IMR-90 (cell line): ENCODE measurements at regions not wholly inside any gene's neighbourhood (a gene's known extent, or its start where the extent isn't known, plus 50 kb on each side); places are given as distances from the start of the nearest gene placed in this dataset.

ENCODE experiments used
- ATAC-seq: fragments of 200-7000 bp; cut with Tn5 transposase; 2 replicates; pipeline ENCODE4 v1.9.1; 2020; ENCODE audit warnings: low read depth, mild to moderate bottlenecking, moderate library complexity
- BruUV-seq: library from RNA; stranded (reverse); fragments of 400-500 nt; replicated peaks from 2 replicates; lab custom pipeline; 2021; lab: Mats Ljungman, UMichigan
- CTCF ChIA-PET: fragments of 300-600 bp; formaldehyde crosslinking; extraction: SDS; loops from one replicate; lab custom pipeline; 2021; ENCODE audit warnings: antibody characterized with exemption; lab: Yijun Ruan, JAX
- POLR2A ChIA-PET: fragments of 300-600 bp; sonication (Branson Sonifier 250); formaldehyde crosslinking; loops from one replicate; lab custom pipeline; 2022; ENCODE audit warnings: antibody characterized with exemption; ENCODE audit not compliant: unreplicated experiment; lab: Charles Lee
- DNase-seq: peaks from one replicate; pipeline ENCODE4 v3.0.0; 2013
- H2AFZ ChIP-seq: replicated peaks from 2 replicates; pipeline ENCODE3; 2013; ENCODE audit warnings: low read length, mild to moderate bottlenecking; ENCODE audit not compliant: poor library complexity
- H2AK5ac ChIP-seq: 2 replicates; pipeline ENCODE4 v1.6.1; 2013; ENCODE audit warnings: low read depth, low read length, inconsistent platforms
- H2AK9ac ChIP-seq: replicated peaks from 2 replicates; pipeline ENCODE3; 2013; ENCODE audit warnings: mild to moderate bottlenecking, low read depth, low read length, moderate library complexity; ENCODE audit not compliant: poor library complexity
- H2BK120ac ChIP-seq: 2 replicates; pipeline ENCODE4 v1.6.1; 2013; ENCODE audit warnings: low read depth, low read length, inconsistent platforms
- H2BK15ac ChIP-seq: 3 replicates; pipeline ENCODE4 v1.6.1; 2013; ENCODE audit warnings: low read depth, low read length, inconsistent platforms
- H2BK20ac ChIP-seq: 2 replicates; pipeline ENCODE4 v1.6.1; 2013; ENCODE audit warnings: low read depth, mild to moderate bottlenecking, inconsistent platforms, low read length, moderate library complexity
- H2BK5ac ChIP-seq: 2 replicates; pipeline ENCODE4 v1.6.1; 2013; ENCODE audit warnings: mild to moderate bottlenecking, low read depth, low read length, inconsistent platforms; ENCODE audit not compliant: poor library complexity, severe bottlenecking
- H3K14ac ChIP-seq: replicated peaks from 2 replicates; pipeline ENCODE4 v1.6.1; 2013; ENCODE audit warnings: low read depth, low read length, inconsistent platforms
- H3K18ac ChIP-seq: 2 replicates; pipeline ENCODE4 v1.6.1; 2013; ENCODE audit warnings: low read depth, low read length, control low read depth
- H3K23ac ChIP-seq: 2 replicates; pipeline ENCODE4 v1.6.1; 2013; ENCODE audit warnings: low read depth, low read length, inconsistent platforms
- H3K27ac ChIP-seq: 2 replicates; pipeline ENCODE4 v1.5.1; 2013; ENCODE audit warnings: mild to moderate bottlenecking, control low read depth, low read length; ENCODE audit not compliant: insufficient read depth
- H3K27me3 ChIP-seq: 2 replicates; pipeline ENCODE4 v1.6.1; 2013; ENCODE audit warnings: low read length; ENCODE audit not compliant: control insufficient read depth, insufficient read depth
- H3K36me3 ChIP-seq: 2 replicates; pipeline ENCODE4 v1.6.1; 2013; ENCODE audit warnings: low read length, mixed read lengths; ENCODE audit not compliant: control insufficient read depth, insufficient read depth
- H3K4ac ChIP-seq: 2 replicates; pipeline ENCODE4 v1.6.1; 2013; ENCODE audit warnings: low read depth, low read length, inconsistent platforms
- H3K4me1 ChIP-seq: 2 replicates; pipeline ENCODE4 v1.6.1; 2013; ENCODE audit warnings: low read length, mixed read lengths; ENCODE audit not compliant: control insufficient read depth, insufficient read depth
- H3K4me2 ChIP-seq: 2 replicates; pipeline ENCODE4 v1.6.1; 2013; ENCODE audit warnings: low read depth, mild to moderate bottlenecking, control low read depth, low read length, moderate library complexity
- H3K4me3 ChIP-seq: 2 replicates; pipeline ENCODE4 v1.5.1; 2013; ENCODE audit warnings: low read depth, mild to moderate bottlenecking, control low read depth, low read length, moderate library complexity; ENCODE audit not compliant: insufficient read depth
- H3K56ac ChIP-seq: 2 replicates; pipeline ENCODE4 v1.6.1; 2013; ENCODE audit warnings: low read length, inconsistent platforms; ENCODE audit not compliant: insufficient read depth; ENCODE audit errors: extremely low read depth
- H3K79me1 ChIP-seq, 2 experiments: 2 replicates each; pipeline ENCODE4 v1.6.1; 2013; ENCODE audit warnings: low read length in 2 of 2, inconsistent platforms in 1 of 2, low read depth in 1 of 2
- H3K9ac ChIP-seq: 2 replicates; pipeline ENCODE4 v1.6.1; 2013; ENCODE audit warnings: low read depth, low read length, control low read depth
- H3K9me1 ChIP-seq: 2 replicates; pipeline ENCODE4 v1.6.1; 2013; ENCODE audit warnings: low read length, inconsistent platforms; ENCODE audit not compliant: insufficient read depth
- H3K9me3 ChIP-seq: 2 replicates; pipeline ENCODE4 v1.6.1; 2013; ENCODE audit warnings: low read length; ENCODE audit not compliant: control insufficient read depth, insufficient read depth
- H4K20me1 ChIP-seq: 2 replicates; pipeline ENCODE4 v1.6.1; 2013; ENCODE audit warnings: low read length, inconsistent platforms; ENCODE audit not compliant: insufficient read depth
- H4K5ac ChIP-seq: 2 replicates; pipeline ENCODE4 v1.6.1; 2013; ENCODE audit warnings: mild to moderate bottlenecking, low read depth, low read length, control low read depth
- H4K8ac ChIP-seq, 2 experiments: 2 replicates each; pipeline ENCODE4 v1.6.1; 2013; ENCODE audit warnings: low read depth in 2 of 2, low read length in 2 of 2, control low read depth in 1 of 2, inconsistent platforms in 1 of 2
- H4K91ac ChIP-seq: 2 replicates; pipeline ENCODE4 v1.6.1; 2013; ENCODE audit warnings: low read depth, low read length, inconsistent platforms; ENCODE audit not compliant: insufficient read depth
- BHLHE40 ChIP-seq: fragments of 150-350 bp; IDR thresholded peaks from 2 replicates; pipeline ENCODE4 v1.6.1; 2016; ENCODE audit warnings: mild to moderate bottlenecking, low read depth, low read length
- WGBS, 2 experiments: methylation state at CpG; one replicate each; pipeline versions ENCODE4 v1.1.5 to v1.1.7; 2013; ENCODE audit warnings: missing lambda C conversion rate in 2 of 2; ENCODE audit not compliant: insufficient read length in 1 of 2; ENCODE audit errors: extremely low coverage in 2 of 2; 5-methylcytosine and 5-hydroxymethylcytosine counted together
- dilution Hi-C: fragments of 300-500 bp; cut with HindIII; formaldehyde crosslinking; loops from one replicate; pipeline ENCODE4 v1.14.3; 2018; ENCODE audit warnings: low sequenced_read_pairs; ENCODE audit not compliant: unreplicated experiment
- in situ Hi-C: fragments of 300-500 bp; cut with MboI; formaldehyde crosslinking; loops from 3 replicates; pipeline ENCODE4 v1.14.3; 2019; ENCODE audit warnings: low sequenced_read_pairs, inconsistent platforms, mixed read lengths
- intact Hi-C: fragments of 100-400 bp; cut with micrococcal nuclease; formaldehyde crosslinking; loops from 2 replicates; pipeline ENCODE4 v1.10.0; 2022

GRCh38 chr6:145262771-145263170, 472.5 kb downstream of the EPM2A start:
- in situ Hi-C loops (no loop called here), intact Hi-C loops (no loop called here)
- POLR2A ChIA-PET = no interaction called here

More at GRCh38 chr6:145262771-145263170, 472.5 kb downstream of the EPM2A start:
- Histone ChIP-seq H3K56ac (no peak overlapping the region), H2AK5ac (no peak overlapping the region), H2BK15ac (no peak overlapping the region), H3K18ac (no peak overlapping the region), H3K79me1 (no peaks in the 10 kb centered on the region), H3K9me1 (no peaks in the 10 kb centered on the region), H3K23ac (no peak overlapping the region), H4K8ac (no peak overlapping the region), H2BK5ac (no peak overlapping the region), H3K27me3 (no peaks in the 10 kb centered on the region), H2AK9ac (no peak overlapping the region), H3K36me3 (no peaks in the 10 kb centered on the region), H4K91ac (no peak overlapping the region), H3K4me3 (no peak overlapping the region), H2BK20ac (no peak overlapping the region), H2BK120ac (no peak overlapping the region), H2AFZ (no peak overlapping the region), H3K4ac (no peak overlapping the region), H3K4me2 (no peak overlapping the region), H3K4me1 (no peaks in the 10 kb centered on the region), H3K9ac (no peak overlapping the region), H3K27ac (no peak overlapping the region), H4K20me1 (no peaks in the 10 kb centered on the region), H4K5ac (no peak overlapping the region), H3K14ac (no peak overlapping the region), H3K9me3 (no peaks in the 10 kb centered on the region)
- BruUV-seq = no TSS peak
- WGBS, 2 experiments = no CpG with 5 or more reads among the region's 1 CpG
- CTCF ChIA-PET = no interaction called here
- dilution Hi-C loops = no loop called here
- no peak for ATAC-seq
- no peak for DNase-seq
- TF ChIP-seq BHLHE40 = no peak
